Esophagus muscularis mucosa (tissue), 4 donors: ENCODE measurements at regions not wholly inside any gene's neighbourhood (a gene's known extent, or its start where the extent isn't known, plus 50 kb on each side); places are given as distances from the start of the nearest gene placed in this dataset.

ENCODE experiments used
- EP300 ChIP-seq: sonication (generic); formaldehyde crosslinking; IDR thresholded peaks from one replicate; pipeline ENCODE4 v1.6.1; 2017; ENCODE audit warnings: antibody characterized with exemption
- POLR2A ChIP-seq: fragments of 450-650 bp; IDR thresholded peaks from one replicate; pipeline ENCODE4 v1.6.1; 2017; ENCODE audit warnings: antibody characterized with exemption, moderate library complexity, mild to moderate bottlenecking, low read depth
- POLR2AphosphoS5 ChIP-seq, 2 donors: sonication (generic); formaldehyde crosslinking; IDR thresholded peaks; one replicate each; pipeline ENCODE4 v1.6.1; 2017; ENCODE audit warnings: antibody characterized with exemption in 2 of 2
- TF ChIP-seq, protein P1 (sequence below), 3 experiments: fragments of 200-600 bp in 2 of 3; fragments of 450-650 bp in 1 of 3; sonication (generic) in 2 of 3; IDR thresholded peaks; one replicate each; pipeline ENCODE4 v1.5.1; 2017 to 2019; ENCODE audit warnings: antibody characterized with exemption in 3 of 3, mild to moderate bottlenecking in 2 of 3, moderate library complexity in 1 of 3

- TF ChIP-seq EP300 = no peak
- TF ChIP-seq, protein P1, sequence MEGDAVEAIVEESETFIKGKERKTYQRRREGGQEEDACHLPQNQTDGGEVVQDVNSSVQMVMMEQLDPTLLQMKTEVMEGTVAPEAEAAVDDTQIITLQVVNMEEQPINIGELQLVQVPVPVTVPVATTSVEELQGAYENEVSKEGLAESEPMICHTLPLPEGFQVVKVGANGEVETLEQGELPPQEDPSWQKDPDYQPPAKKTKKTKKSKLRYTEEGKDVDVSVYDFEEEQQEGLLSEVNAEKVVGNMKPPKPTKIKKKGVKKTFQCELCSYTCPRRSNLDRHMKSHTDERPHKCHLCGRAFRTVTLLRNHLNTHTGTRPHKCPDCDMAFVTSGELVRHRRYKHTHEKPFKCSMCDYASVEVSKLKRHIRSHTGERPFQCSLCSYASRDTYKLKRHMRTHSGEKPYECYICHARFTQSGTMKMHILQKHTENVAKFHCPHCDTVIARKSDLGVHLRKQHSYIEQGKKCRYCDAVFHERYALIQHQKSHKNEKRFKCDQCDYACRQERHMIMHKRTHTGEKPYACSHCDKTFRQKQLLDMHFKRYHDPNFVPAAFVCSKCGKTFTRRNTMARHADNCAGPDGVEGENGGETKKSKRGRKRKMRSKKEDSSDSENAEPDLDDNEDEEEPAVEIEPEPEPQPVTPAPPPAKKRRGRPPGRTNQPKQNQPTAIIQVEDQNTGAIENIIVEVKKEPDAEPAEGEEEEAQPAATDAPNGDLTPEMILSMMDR (IDR thresholded peaks at IDR 0.05) = no peak
- TF ChIP-seq POLR2A = no peak
- TF ChIP-seq POLR2AphosphoS5 (IDR thresholded peaks at IDR 0.05) = no peak
These were observed 413.3 kb downstream of the TSN start for GRCh38 chr2:122168799-122169198.
